HCEC 1CT (cell line): ENCODE measurements at regions not wholly inside any gene's neighbourhood (a gene's known extent, or its start where the extent isn't known, plus 50 kb on each side); places are given as distances from the start of the nearest gene placed in this dataset.
"Not testable (repeated sequence)": the region's sequence is repeated elsewhere in the genome, so short reads cannot be mapped to it uniquely, and the experiment has no call there.

ENCODE experiments used
- DNase-seq: peaks from one replicate; pipeline ENCODE4 v3.0.0-alpha.2; 2017

- peak; percentile 45 for DNase-seq
These were observed 89.9 kb upstream of the GNAQ start for GRCh38 chr9:78121488-78121887.

GRCh38 chr9:78118742-78119473 lies 87.3 kb upstream of the GNAQ start:
- DNase-seq = peak; percentile 10

GRCh38 chr9:78115073-78115472 lies 83.5 kb upstream of the GNAQ start:
- DNase-seq = no peak

GRCh38 chr9:78114581-78114980 lies 83.0 kb upstream of the GNAQ start:
- no peak for DNase-seq

GRCh38 chr9:78112406-78112805 lies 80.8 kb upstream of the GNAQ start:
- no peak for DNase-seq

GRCh38 chr9:78112004-78112403 lies 80.4 kb upstream of the GNAQ start:
- DNase-seq = no peak

GRCh38 chr9:78109075-78109474 lies 77.5 kb upstream of the GNAQ start:
- DNase-seq = no peak

GRCh38 chr9:78106586-78106985 lies 75.0 kb upstream of the GNAQ start:
- not testable (repeated sequence) for DNase-seq

GRCh38 chr9:78103971-78104433 lies 72.4 kb upstream of the GNAQ start:
- DNase-seq = no peak

GRCh38 chr9:78101247-78101646 lies 69.6 kb upstream of the GNAQ start:
- no peak for DNase-seq

GRCh38 chr9:78097541-78097940 lies 65.9 kb upstream of the GNAQ start:
- no peak for DNase-seq

- DNase-seq = no peak
These were observed 60.1 kb upstream of the GNAQ start for GRCh38 chr9:78091731-78092130.

GRCh38 chr9:78089111-78089510 lies 57.5 kb upstream of the GNAQ start:
- DNase-seq = no peak

GRCh38 chr9:78088190-78088589 lies 56.6 kb upstream of the GNAQ start:
- DNase-seq = not testable (repeated sequence)
